ENCODE measurements at regions not wholly inside any gene's neighbourhood (a gene's known extent, or its start where the extent isn't known, plus 50 kb on each side); places are given as distances from the start of the nearest gene placed in this dataset.

DNA sequence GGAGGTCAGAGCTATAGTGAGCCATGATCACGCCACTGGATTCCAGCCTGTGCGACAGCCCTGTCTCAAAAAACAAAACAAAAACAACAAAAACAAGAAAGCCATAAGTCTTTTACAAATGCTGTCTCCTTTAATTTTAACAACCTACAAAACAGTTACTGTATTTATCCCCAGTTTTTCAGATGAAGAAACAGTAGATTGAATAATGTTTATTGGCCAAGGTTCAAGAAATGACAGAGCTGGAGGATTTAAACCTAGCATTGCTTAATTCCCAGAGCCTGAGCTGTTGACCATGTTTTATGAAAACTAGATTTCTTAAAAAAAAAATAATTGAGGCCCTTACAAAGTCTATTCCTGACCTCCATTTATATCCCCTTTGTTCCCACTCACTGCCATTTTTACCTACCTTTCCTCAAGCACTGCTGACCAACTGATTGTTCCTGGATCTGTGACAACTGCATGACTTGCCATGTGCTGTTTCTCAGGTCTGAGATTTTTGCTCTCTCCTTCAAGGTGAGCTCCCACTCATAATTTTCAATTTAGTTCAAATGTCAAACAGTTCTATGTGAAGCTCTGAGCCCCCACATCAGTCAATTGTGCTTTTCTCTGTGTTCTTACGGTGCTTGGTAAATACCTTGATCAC, 140.8 kb downstream of the CHRM3 start:
- no peak for TF ChIP-seq CTCF (IDR thresholded peaks at IDR 0.05 in 4 of 5, conservative IDR thresholded peaks at IDR 0.05 in 1 of 5)
- TF ChIP-seq POLR2A (IDR thresholded peaks at IDR 0.05) = no peak

All from gastrocnemius medialis (tissue), 4 donors.